ENCODE measurements at regions not wholly inside any gene's neighbourhood (a gene's known extent, or its start where the extent isn't known, plus 50 kb on each side); places are given as distances from the start of the nearest gene placed in this dataset.
A peak's percentile ranks its signal among the peaks of the same experiment; 100 is the strongest.

DNA sequence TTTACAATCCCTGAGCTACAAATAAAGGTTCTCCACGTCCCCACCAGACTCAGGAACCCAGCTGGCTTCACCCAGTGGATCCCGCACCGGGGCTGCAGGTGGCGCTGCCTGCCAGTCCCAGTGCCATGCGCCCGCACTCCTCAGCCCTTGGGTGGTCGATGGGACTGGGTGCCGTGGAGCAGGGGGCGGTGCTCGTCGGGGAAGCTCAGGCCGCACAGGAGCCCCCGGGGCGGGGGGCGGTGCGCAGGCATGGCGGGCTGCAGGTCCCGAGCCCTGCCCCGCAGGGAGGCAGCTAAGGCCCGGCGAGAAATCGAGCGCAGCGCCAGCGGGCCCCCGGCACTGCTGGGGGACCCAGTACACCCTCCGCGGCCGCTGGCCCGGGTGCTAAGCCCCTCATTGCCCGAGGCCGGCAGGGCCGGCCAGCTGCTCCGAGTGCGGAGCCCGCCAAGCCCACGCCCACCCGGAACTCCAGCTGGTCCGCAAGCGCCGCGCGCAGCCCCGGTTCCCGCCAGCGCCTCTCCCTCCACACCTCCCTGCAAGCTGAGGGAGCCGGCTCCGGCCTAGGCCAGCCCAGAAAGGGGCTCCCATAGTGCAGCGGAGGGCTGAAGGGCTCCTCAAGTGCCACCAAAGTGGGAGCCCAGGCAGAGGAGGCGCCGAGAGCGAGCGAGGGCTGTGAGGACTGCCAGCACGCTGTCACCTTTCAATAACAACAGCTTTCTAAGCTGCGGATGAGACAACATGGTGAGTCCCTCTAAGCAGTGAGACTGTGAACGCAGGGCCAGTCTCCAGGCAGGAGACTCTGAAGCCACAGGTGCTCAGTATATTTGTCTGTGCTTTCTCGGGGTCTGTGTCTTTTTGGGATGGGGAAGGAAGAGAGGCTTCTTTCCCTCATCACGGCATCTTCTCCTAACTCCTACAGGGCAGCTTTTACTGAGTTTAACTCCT is 161.5 kb downstream of the NR2F2 start (continued):
- TF ChIP-seq, protein P1, sequence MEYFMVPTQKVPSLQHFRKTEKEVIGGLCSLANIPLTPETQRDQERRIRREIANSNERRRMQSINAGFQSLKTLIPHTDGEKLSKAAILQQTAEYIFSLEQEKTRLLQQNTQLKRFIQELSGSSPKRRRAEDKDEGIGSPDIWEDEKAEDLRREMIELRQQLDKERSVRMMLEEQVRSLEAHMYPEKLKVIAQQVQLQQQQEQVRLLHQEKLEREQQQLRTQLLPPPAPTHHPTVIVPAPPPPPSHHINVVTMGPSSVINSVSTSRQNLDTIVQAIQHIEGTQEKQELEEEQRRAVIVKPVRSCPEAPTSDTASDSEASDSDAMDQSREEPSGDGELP (CRISPR knock-in tag; IDR thresholded peaks at IDR 0.05; ENCODE audit: borderline replicate concordance): peak; percentile 94
- TF ChIP-seq NRF1 (conservative IDR thresholded peaks at IDR 0.05 in 1 of 2, IDR thresholded peaks at IDR 0.05 in 1 of 2) (peak; percentile 72 to 75), POLR2G (IDR thresholded peaks at IDR 0.05; ENCODE audit: low read depth, low read length) (peak; percentile 65), RB1 (IDR thresholded peaks at IDR 0.05; ENCODE audit: low read depth) (peak; percentile 57; the same call in 1 of the 2 replicates), L3MBTL2 (IDR thresholded peaks at IDR 0.05) (peak; percentile 69; the same call in 1 of the 2 replicates), CXXC5 (CRISPR knock-in tag; IDR thresholded peaks at IDR 0.05) (peak; percentile 74), RAD21 (CRISPR knock-in tag; conservative IDR thresholded peaks at IDR 0.05 in 1 of 2, IDR thresholded peaks at IDR 0.05 in 1 of 2) (peak; percentile 27 to 30; a peak in 2 of 4 replicates), MAZ (CRISPR knock-in tag; conservative IDR thresholded peaks at IDR 0.05 in 1 of 2, IDR thresholded peaks at IDR 0.05 in 1 of 2) (0 out of 4 replicates have a peak, but pooled peaks of 1 of the 2 experiments have one; percentile 16), ZFX (CRISPR knock-in tag; IDR thresholded peaks at IDR 0.05) (peak; percentile 64)
- TF ChIP-seq, protein P2, sequence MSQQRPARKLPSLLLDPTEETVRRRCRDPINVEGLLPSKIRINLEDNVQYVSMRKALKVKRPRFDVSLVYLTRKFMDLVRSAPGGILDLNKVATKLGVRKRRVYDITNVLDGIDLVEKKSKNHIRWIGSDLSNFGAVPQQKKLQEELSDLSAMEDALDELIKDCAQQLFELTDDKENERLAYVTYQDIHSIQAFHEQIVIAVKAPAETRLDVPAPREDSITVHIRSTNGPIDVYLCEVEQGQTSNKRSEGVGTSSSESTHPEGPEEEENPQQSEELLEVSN (IDR thresholded peaks at IDR 0.05; ENCODE audit: borderline replicate concordance in 1 of 2, extremely low read depth in 1 of 2, insufficient read depth in 1 of 2, insufficient read length in 1 of 2, low read depth in 1 of 2, low read length in 1 of 2, poor library complexity in 1 of 2, severe bottlenecking in 1 of 2): peak in 1 of 2 experiments; percentile 78
- TF ChIP-seq, protein P3, sequence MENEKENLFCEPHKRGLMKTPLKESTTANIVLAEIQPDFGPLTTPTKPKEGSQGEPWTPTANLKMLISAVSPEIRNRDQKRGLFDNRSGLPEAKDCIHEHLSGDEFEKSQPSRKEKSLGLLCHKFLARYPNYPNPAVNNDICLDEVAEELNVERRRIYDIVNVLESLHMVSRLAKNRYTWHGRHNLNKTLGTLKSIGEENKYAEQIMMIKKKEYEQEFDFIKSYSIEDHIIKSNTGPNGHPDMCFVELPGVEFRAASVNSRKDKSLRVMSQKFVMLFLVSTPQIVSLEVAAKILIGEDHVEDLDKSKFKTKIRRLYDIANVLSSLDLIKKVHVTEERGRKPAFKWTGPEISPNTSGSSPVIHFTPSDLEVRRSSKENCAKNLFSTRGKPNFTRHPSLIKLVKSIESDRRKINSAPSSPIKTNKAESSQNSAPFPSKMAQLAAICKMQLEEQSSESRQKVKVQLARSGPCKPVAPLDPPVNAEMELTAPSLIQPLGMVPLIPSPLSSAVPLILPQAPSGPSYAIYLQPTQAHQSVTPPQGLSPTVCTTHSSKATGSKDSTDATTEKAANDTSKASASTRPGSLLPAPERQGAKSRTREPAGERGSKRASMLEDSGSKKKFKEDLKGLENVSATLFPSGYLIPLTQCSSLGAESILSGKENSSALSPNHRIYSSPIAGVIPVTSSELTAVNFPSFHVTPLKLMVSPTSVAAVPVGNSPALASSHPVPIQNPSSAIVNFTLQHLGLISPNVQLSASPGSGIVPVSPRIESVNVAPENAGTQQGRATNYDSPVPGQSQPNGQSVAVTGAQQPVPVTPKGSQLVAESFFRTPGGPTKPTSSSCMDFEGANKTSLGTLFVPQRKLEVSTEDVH (IDR thresholded peaks at IDR 0.05; ENCODE audit: low read depth, partially characterized antibody): peak; percentile 68
- TF ChIP-seq, protein P4, sequence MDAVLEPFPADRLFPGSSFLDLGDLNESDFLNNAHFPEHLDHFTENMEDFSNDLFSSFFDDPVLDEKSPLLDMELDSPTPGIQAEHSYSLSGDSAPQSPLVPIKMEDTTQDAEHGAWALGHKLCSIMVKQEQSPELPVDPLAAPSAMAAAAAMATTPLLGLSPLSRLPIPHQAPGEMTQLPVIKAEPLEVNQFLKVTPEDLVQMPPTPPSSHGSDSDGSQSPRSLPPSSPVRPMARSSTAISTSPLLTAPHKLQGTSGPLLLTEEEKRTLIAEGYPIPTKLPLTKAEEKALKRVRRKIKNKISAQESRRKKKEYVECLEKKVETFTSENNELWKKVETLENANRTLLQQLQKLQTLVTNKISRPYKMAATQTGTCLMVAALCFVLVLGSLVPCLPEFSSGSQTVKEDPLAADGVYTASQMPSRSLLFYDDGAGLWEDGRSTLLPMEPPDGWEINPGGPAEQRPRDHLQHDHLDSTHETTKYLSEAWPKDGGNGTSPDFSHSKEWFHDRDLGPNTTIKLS (IDR thresholded peaks at IDR 0.05; ENCODE audit: borderline replicate concordance, low read depth): peak; percentile 56; the same call in 1 of the 2 replicates
- TF ChIP-seq, protein P5, sequence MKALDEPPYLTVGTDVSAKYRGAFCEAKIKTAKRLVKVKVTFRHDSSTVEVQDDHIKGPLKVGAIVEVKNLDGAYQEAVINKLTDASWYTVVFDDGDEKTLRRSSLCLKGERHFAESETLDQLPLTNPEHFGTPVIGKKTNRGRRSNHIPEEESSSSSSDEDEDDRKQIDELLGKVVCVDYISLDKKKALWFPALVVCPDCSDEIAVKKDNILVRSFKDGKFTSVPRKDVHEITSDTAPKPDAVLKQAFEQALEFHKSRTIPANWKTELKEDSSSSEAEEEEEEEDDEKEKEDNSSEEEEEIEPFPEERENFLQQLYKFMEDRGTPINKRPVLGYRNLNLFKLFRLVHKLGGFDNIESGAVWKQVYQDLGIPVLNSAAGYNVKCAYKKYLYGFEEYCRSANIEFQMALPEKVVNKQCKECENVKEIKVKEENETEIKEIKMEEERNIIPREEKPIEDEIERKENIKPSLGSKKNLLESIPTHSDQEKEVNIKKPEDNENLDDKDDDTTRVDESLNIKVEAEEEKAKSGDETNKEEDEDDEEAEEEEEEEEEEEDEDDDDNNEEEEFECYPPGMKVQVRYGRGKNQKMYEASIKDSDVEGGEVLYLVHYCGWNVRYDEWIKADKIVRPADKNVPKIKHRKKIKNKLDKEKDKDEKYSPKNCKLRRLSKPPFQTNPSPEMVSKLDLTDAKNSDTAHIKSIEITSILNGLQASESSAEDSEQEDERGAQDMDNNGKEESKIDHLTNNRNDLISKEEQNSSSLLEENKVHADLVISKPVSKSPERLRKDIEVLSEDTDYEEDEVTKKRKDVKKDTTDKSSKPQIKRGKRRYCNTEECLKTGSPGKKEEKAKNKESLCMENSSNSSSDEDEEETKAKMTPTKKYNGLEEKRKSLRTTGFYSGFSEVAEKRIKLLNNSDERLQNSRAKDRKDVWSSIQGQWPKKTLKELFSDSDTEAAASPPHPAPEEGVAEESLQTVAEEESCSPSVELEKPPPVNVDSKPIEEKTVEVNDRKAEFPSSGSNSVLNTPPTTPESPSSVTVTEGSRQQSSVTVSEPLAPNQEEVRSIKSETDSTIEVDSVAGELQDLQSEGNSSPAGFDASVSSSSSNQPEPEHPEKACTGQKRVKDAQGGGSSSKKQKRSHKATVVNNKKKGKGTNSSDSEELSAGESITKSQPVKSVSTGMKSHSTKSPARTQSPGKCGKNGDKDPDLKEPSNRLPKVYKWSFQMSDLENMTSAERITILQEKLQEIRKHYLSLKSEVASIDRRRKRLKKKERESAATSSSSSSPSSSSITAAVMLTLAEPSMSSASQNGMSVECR (CRISPR knock-in tag; IDR thresholded peaks at IDR 0.05): peak; percentile 63

Data from K562 (cell line).